ENCODE measurements at regions not wholly inside any gene's neighbourhood (a gene's known extent, or its start where the extent isn't known, plus 50 kb on each side); places are given as distances from the start of the nearest gene placed in this dataset.

DNA sequence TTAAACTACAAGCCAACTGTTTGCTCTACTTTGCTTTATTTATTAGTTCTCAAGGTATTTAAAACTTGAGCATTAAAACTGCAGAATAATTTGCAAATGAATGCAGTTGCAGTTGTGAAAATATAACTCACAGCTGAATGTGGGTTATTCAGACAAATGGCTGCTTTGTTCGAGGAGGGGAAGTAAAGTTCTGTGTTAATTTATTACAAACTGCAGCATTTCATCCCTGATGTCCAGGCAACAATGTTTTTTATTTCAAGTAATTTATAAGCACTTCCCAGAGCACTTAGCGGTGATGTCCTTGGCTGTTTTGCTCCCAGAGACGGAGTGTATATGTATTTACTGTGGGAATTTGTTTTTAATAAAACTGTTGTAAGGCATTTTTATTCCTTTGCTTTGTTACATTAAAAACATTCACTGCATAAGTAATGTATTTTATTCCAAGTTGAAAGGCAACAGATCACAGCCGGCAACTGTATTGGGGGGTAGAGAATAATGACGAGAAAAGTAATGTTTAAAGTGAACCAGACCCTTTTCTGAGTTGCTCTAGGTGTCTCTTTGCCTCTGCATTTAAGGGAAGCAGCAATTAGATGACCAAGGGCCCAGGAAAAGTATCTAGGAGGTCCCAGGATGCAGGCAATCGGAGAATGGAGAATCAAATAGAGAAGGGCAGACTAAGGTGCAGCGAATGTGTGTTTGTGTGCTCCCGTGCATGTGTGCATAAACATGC is 291.2 kb upstream of the SALL1 start:
- TF ChIP-seq POLR2AphosphoS5 (IDR thresholded peaks at IDR 0.05) (no peak), EP300 (IDR thresholded peaks at IDR 0.05; ENCODE audit: low read depth) (no peak), POLR2A (IDR thresholded peaks at IDR 0.05) (no peak)
- TF ChIP-seq, protein P1, sequence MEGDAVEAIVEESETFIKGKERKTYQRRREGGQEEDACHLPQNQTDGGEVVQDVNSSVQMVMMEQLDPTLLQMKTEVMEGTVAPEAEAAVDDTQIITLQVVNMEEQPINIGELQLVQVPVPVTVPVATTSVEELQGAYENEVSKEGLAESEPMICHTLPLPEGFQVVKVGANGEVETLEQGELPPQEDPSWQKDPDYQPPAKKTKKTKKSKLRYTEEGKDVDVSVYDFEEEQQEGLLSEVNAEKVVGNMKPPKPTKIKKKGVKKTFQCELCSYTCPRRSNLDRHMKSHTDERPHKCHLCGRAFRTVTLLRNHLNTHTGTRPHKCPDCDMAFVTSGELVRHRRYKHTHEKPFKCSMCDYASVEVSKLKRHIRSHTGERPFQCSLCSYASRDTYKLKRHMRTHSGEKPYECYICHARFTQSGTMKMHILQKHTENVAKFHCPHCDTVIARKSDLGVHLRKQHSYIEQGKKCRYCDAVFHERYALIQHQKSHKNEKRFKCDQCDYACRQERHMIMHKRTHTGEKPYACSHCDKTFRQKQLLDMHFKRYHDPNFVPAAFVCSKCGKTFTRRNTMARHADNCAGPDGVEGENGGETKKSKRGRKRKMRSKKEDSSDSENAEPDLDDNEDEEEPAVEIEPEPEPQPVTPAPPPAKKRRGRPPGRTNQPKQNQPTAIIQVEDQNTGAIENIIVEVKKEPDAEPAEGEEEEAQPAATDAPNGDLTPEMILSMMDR (IDR thresholded peaks at IDR 0.05), result no peak

DNA sequence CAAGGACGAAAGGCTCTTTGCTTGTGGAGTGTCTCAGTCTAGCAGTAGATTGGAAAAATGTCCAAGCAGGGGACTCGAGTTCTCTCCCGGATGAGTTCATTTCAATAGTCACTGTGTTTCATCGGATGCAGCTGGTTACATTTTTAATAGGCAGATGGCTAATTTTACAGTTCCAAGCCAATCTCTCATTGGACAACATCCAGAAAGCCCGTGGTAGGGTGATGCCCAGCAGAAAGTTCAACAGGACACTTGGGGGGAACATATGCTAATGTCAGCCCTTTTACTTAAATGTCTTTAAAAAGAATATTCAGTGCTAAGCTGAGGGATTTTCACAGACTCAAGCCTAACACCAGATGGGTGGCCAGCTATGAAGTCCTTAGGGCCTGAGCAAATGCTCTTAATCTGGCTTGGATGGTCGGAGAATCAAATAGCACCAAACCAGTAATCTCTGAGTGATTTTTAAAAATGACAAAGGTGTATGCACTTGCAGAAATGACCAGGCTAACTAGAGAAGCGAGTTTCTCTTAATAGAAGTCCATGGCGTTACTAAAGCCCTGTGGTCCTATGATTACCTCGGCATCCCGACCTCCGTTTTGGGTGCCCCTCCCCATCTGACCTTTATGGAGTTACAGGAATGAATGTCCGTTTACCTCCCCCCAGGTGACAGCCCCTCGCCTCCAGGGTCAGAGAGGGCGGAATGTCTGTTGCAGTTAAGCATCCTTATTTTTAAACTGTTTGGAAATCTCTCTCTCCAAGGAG is 289.2 kb upstream of the SALL1 start:
- H3K4me3 ChIP-seq, result no peak overlapping the region
- TF ChIP-seq, protein P1 (IDR thresholded peaks at IDR 0.05), result no peak
- no peak for TF ChIP-seq EP300 (IDR thresholded peaks at IDR 0.05; ENCODE audit: low read depth)
- TF ChIP-seq POLR2A (IDR thresholded peaks at IDR 0.05), result no peak
- no peak for TF ChIP-seq POLR2AphosphoS5 (IDR thresholded peaks at IDR 0.05)
- in situ Hi-C loops (cut with MboI; ENCODE audit: low pct_ligation_motif_present in 1 of 4, low pct_unique_long_range_greater_than_20kb in 1 of 4, low sequenced_read_pairs in 3 of 4) (no loop called here), intact Hi-C loops (cut with DNase I; ENCODE audit: low total_unique reads) (no loop called here)
- no peaks in the 10 kb centered on the region for H3K36me3 ChIP-seq
- 23 to 28% methylated on average over 4 to 14 of the region's 14 CpGs for WGBS, 2 donors (ENCODE audit: low coverage in 1 of 2)
- H3K27ac ChIP-seq, result no peak overlapping the region
- H3K27me3 ChIP-seq, result peaks cover 22% of the 10 kb centered on the region
- DNase-seq, result no peak
- no peaks in the 10 kb centered on the region for H3K9me3 ChIP-seq
- H3K4me1 ChIP-seq, result no peaks in the 10 kb centered on the region

More for the DNA sequence above, 291.2 kb upstream of the SALL1 start:
- DNase-seq, result no peak
- Histone ChIP-seq H3K9me3 (no peaks in the 10 kb centered on the region), H3K36me3 (no peaks in the 10 kb centered on the region), H3K4me3 (no peak overlapping the region), H3K27ac (no peak overlapping the region), H3K27me3 (peaks cover 22% of the 10 kb centered on the region), H3K4me1 (no peaks in the 10 kb centered on the region)
- WGBS, 2 donors (ENCODE audit: low coverage in 1 of 2), result 48 to 63% methylated on average over 5 to 8 of the region's 8 CpGs
- in situ Hi-C loops (cut with MboI; ENCODE audit: low pct_ligation_motif_present in 1 of 4, low pct_unique_long_range_greater_than_20kb in 1 of 4, low sequenced_read_pairs in 3 of 4) (no loop called here), intact Hi-C loops (cut with DNase I; ENCODE audit: low total_unique reads) (no loop called here)

DNA sequence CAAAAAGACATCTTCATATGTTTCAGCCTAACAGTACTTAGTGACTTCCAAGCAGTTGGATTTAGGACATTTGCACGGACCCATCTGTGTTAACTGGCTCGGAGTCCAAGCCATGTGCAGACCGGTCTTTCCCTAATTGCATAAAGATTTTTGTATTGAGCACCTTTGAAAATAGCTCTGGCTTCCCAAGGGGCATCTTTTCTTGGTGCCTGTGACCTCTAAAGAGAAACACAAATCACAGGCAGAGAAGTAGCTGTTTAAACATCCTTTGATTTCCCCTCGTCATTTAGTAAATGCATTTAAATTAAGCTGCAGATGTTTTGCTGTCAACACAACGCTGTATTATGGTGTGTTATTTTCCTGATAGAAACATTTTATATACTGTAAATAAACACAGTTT is 288.2 kb upstream of the SALL1 start:
- in situ Hi-C loops (cut with MboI; ENCODE audit: low pct_ligation_motif_present in 1 of 4, low pct_unique_long_range_greater_than_20kb in 1 of 4, low sequenced_read_pairs in 3 of 4) (no loop called here), intact Hi-C loops (cut with DNase I; ENCODE audit: low total_unique reads) (no loop called here)
- TF ChIP-seq, protein P1 (IDR thresholded peaks at IDR 0.05), result no peak
- TF ChIP-seq EP300 (IDR thresholded peaks at IDR 0.05; ENCODE audit: low read depth) (no peak), POLR2AphosphoS5 (IDR thresholded peaks at IDR 0.05) (no peak), POLR2A (IDR thresholded peaks at IDR 0.05) (no peak)
- no peaks in the 10 kb centered on the region for H3K9me3 ChIP-seq
- no peak overlapping the region for H3K27ac ChIP-seq
- H3K4me1 ChIP-seq, result no peaks in the 10 kb centered on the region
- H3K4me3 ChIP-seq, result no peak overlapping the region
- H3K36me3 ChIP-seq, result no peaks in the 10 kb centered on the region
- 46 to 53% methylated on average over 5 of the region's 5 CpGs for WGBS, 2 donors (ENCODE audit: low coverage in 1 of 2)
- DNase-seq, result no peak
- H3K27me3 ChIP-seq, result peaks cover 22% of the 10 kb centered on the region

DNA sequence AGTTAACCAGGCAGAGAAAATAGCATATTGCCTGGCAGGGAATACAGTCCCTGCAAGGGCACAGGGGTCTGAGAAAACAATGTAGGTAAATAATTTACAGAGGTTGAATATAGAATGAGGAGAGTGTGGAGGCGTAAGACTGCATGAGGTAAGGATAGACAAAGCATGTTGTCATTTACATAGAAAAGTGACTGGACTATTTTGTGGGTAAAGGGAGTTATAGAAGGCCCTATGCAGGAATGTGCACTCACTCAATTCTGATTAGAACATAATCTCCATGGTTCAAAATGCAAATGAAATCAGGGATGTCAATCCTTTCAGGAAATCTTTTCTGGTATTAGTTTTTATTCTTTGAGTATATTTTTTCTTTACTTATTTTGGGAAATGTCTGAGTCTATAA is 285.7 kb upstream of the SALL1 start:
- TF ChIP-seq EP300 (IDR thresholded peaks at IDR 0.05; ENCODE audit: low read depth) (no peak), POLR2AphosphoS5 (IDR thresholded peaks at IDR 0.05) (no peak), POLR2A (IDR thresholded peaks at IDR 0.05) (no peak)
- TF ChIP-seq, protein P1 (IDR thresholded peaks at IDR 0.05), result no peak
- 60 to 68% methylated on average over 1 of the region's 1 CpG for WGBS, 2 donors (ENCODE audit: low coverage in 1 of 2)
- in situ Hi-C loops (cut with MboI; ENCODE audit: low pct_ligation_motif_present in 1 of 4, low pct_unique_long_range_greater_than_20kb in 1 of 4, low sequenced_read_pairs in 3 of 4), result no loop called here
- Histone ChIP-seq H3K4me3 (no peak overlapping the region), H3K36me3 (no peaks in the 10 kb centered on the region), H3K27ac (no peak overlapping the region), H3K9me3 (no peaks in the 10 kb centered on the region), H3K4me1 (no peaks in the 10 kb centered on the region), H3K27me3 (peaks cover 19% of the 10 kb centered on the region)
- DNase-seq, result no peak
- intact Hi-C loops (cut with DNase I; ENCODE audit: low total_unique reads), result no loop called here

Data from transverse colon (tissue), 4 donors.